Colon (tissue), 2 donors: ENCODE measurements at regions not wholly inside any gene's neighbourhood (a gene's known extent, or its start where the extent isn't known, plus 50 kb on each side); places are given as distances from the start of the nearest gene placed in this dataset.

Source experiments
- FAIRE-seq: peaks from 2 replicates; lab custom pipeline; 2012; peaks lifted over from hg19 to GRCh38; lab: Jason Lieb, UNC
- donor health status: control.
- donor health status: control.

GRCh38 chrX:11056322-11057176 is 54.6 kb upstream of the HCCS start:
- FAIRE-seq, result no peak

GRCh38 chrX:11059933-11060332 is 51.2 kb upstream of the HCCS start:
- no peak for FAIRE-seq
